Lower leg skin (tissue), 4 donors: ENCODE measurements at regions not wholly inside any gene's neighbourhood (a gene's known extent, or its start where the extent isn't known, plus 50 kb on each side); places are given as distances from the start of the nearest gene placed in this dataset.

Experiments
- DNase-seq, 2 donors: peaks; one replicate each; pipeline ENCODE4 v3.0.0-alpha.2; 2019; ENCODE audit warnings: low spot score in 2 of 2
- H3K4me3 ChIP-seq: fragments of 200-600 bp; sonication (generic); 2 replicates; pipeline ENCODE4 v1.5.1; 2017; ENCODE audit warnings: mild to moderate bottlenecking, low read depth; ENCODE audit not compliant: poor library complexity, severe bottlenecking
- CTCF ChIP-seq, 3 donors: fragments of 450-650 bp; IDR thresholded peaks; one replicate each; pipeline ENCODE4 v1.5.1; 2016; ENCODE audit warnings: antibody characterized with exemption in 3 of 3, mild to moderate bottlenecking in 3 of 3, moderate library complexity in 2 of 3
- POLR2A ChIP-seq, 2 donors: fragments of 450-650 bp; IDR thresholded peaks; one replicate each; pipeline ENCODE4 v1.6.1; 2016 to 2017; ENCODE audit warnings: antibody characterized with exemption in 2 of 2, mild to moderate bottlenecking in 1 of 2, moderate library complexity in 1 of 2
- WGBS, 2 donors: methylation state at CpG; one replicate each; pipeline ENCODE4 v1.1.5; 2018; 5-methylcytosine and 5-hydroxymethylcytosine counted together
- intact Hi-C: fragments of 100-400 bp; cut with DNase I; formaldehyde crosslinking; loops from one replicate; pipeline ENCODE4 v1.15.0; 2023; ENCODE audit warnings: low total_unique reads

- 55 to 61% methylated on average over 2 of the region's 2 CpGs for WGBS, 2 donors
- H3K4me3 ChIP-seq: no peak overlapping the region
- DNase-seq: no peak
- TF ChIP-seq POLR2A (IDR thresholded peaks at IDR 0.05) (no peak), CTCF (IDR thresholded peaks at IDR 0.05) (no peak)
- intact Hi-C loops: no loop called here
These were observed 75.3 kb upstream of the SNRPN start for GRCh38 chr15:24879492-24879891.

- H3K4me3 ChIP-seq: no peak overlapping the region
- TF ChIP-seq POLR2A (IDR thresholded peaks at IDR 0.05): no peak
- intact Hi-C loops: no loop called here
- WGBS, 2 donors: 66 to 76% methylated on average over 8 of the region's 8 CpGs
- DNase-seq: no peak
These were observed 74.1 kb upstream of the SNRPN start for GRCh38 chr15:24880663-24881062.

GRCh38 chr15:24886538-24886937 is 68.2 kb upstream of the SNRPN start:
- no peak for DNase-seq
- H3K4me3 ChIP-seq: no peak overlapping the region
- TF ChIP-seq POLR2A (IDR thresholded peaks at IDR 0.05) (no peak), CTCF (IDR thresholded peaks at IDR 0.05) (no peak)
- whole genome bisulfite sequencing, 2 donors: 70 to 74% methylated on average over 3 of the region's 3 CpGs
- intact Hi-C loops: no loop called here

GRCh38 chr15:24898715-24899272 is 56.0 kb upstream of the SNRPN start:
- intact Hi-C loops: no loop called here
- H3K4me3 ChIP-seq: no peak overlapping the region
- TF ChIP-seq POLR2A (IDR thresholded peaks at IDR 0.05): no peak
- TF ChIP-seq CTCF (IDR thresholded peaks at IDR 0.05): no peak
- WGBS, 2 donors: 61 to 65% methylated on average over 8 of the region's 8 CpGs
- no peak for DNase-seq

GRCh38 chr15:24899367-24899766 is 55.4 kb upstream of the SNRPN start:
- no peak for TF ChIP-seq POLR2A (IDR thresholded peaks at IDR 0.05)
- TF ChIP-seq CTCF (IDR thresholded peaks at IDR 0.05): no peak
- intact Hi-C loops: no loop called here
- no peak overlapping the region for H3K4me3 ChIP-seq
- 69 to 81% methylated on average over 3 of the region's 3 CpGs for WGBS, 2 donors
- DNase-seq: no peak

GRCh38 chr15:24899795-24900194 is 55.0 kb upstream of the SNRPN start:
- no peak for TF ChIP-seq CTCF (IDR thresholded peaks at IDR 0.05)
- no peak for TF ChIP-seq POLR2A (IDR thresholded peaks at IDR 0.05)
- intact Hi-C loops: no loop called here
- H3K4me3 ChIP-seq: no peak overlapping the region
- WGBS, 2 donors: 46 to 57% methylated on average over 2 of the region's 2 CpGs
- DNase-seq: no peak
